GM21786 (cell line): ENCODE measurements at regions not wholly inside any gene's neighbourhood (a gene's known extent, or its start where the extent isn't known, plus 50 kb on each side); places are given as distances from the start of the nearest gene placed in this dataset.
"Not testable (repeated sequence)": the region's sequence is repeated elsewhere in the genome, so short reads cannot be mapped to it uniquely, and the experiment has no call there.

ENCODE experiments used
- ATAC-seq: cut with Tn5 transposase; IDR thresholded peaks from one replicate; pipeline ENCODE4 v1.9.1; 2021; ENCODE audit not compliant: unreplicated experiment

DNA sequence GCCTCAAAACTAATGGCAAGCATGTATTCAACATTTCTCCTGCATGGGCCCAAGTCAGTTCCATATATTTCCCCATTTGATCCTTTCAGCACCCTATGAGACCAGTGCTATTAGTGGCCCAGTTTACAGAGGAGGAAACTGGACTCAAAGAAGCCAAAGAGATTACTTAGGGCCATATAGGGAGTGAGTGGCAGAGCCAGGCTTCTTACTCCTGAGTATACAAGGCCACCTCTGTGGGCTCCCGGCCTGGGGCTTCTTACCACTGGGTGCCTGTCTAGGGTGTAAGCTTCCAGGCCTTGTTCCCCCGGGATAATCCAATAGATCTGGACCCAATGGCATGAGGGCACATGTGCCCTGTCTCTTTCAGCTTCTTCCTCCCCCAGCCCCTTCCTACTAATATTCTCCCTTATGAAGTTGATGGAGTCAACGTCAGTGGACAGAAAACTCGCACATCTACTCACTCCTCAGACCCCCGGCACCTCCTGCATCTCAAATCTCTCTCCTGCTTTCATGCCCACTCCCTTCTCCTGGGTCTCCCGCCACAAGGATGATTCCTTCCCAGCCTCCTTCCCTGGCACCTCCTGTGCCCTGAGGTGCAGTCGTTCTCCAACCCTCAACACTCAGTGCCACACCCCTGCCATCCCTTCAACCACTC lies 222.6 kb downstream of the ANAPC1 start:
- no peak for ATAC-seq

DNA sequence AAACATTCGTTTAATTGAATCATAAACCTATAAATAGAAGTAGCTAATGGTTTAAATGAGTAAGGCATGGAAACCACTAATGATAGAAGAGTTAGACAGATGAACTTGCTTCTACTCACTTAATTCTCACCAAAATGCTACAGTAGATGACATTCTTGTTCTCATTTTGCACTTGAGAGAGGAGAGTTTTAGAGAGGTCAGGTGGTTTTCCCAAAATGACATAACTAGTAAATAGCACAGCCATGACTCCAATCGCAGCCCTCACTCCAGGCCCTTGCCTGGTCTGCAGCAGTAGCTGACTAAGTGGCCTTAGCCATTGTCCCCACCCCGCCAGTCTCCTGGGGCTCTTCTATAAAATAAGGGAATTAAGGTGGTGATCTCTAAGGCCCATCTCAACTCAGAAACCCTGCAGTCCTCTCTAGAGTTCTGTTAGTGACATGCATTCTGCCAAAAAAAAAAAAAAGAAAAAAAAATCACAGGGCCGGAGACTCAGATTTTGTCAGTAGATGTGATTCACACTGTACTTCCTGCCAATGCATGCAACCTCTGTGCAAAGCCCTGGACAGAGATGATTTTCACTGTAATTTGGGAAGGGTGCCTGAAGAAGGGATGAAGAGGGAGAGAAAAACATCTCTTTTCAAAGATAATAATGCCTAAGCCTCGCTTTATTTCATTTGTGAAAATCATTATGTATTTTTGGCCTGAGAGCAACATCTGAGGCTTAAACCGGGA lies 221.8 kb downstream of the ANAPC1 start:
- no peak for ATAC-seq

DNA sequence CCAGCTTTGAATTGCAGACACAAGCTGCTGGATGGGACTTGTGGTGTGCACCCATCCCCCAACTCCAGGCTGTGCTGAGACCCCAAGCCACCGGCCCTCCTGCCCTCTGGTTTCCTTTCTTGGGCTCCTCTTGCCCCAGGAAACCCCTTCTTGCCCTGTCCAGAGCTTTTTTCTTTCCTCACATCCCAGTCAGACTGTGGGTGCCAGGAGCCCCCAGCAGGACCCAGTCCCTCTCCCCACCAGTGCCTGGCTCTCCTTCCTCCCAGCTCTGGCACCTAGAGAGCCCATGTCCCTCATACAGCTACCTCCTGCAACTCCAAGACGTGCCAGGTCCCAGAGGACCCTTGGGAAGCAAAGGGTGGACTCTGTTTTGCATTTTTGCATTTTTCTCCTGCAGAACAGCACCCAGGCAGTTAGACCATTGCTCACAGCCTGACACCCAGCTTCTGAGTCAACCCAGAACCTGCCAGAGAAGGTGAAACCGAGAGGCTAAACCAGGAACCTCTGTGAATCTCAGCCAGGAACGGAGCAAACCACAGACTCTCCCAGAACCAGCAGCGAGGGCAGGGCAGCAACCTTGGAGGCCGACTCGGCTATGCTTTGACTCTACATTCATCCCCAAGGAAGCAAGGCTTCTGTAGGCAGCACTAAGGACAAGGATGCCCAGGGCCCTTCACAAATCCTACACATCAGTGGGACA lies 221.1 kb downstream of the ANAPC1 start:
- peak; percentile 91 for ATAC-seq

DNA sequence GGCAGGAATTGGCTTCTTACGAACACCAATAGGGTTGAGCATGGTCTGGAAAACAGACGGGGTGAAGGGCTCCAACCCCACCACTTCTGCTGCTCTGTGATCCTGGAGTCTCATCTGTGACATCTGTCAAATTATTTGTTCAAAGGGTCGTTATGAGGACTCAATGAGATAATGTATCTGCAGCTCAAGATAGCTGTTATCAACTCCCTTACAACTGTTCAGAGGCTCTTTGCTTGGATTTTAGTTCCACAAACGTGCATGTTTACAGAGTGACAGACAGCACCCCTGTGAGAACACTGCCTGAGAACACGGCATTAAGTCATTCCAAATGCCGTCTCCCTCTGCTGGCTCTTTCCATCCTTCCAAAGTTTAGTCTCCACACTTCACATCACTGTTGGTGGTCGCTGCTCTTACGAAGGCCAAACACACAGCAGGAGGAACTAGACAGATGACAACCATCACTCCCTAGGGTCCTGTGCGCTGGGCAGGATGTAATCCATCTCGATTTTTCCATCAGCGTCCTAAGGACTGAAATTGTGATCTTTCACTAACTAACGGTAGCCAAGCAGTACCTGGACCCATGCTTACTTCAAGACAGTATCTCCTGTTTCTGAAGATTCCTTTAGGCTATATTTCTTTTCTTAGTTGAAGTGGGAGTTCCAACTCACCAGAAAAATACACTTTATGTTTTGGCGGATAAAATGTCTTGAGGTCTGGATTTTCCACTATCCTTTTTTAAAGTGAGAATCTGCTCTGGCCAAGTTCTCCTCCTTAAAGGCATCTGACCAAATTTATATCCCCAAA lies 220.3 kb downstream of the ANAPC1 start:
- no peak for ATAC-seq

DNA sequence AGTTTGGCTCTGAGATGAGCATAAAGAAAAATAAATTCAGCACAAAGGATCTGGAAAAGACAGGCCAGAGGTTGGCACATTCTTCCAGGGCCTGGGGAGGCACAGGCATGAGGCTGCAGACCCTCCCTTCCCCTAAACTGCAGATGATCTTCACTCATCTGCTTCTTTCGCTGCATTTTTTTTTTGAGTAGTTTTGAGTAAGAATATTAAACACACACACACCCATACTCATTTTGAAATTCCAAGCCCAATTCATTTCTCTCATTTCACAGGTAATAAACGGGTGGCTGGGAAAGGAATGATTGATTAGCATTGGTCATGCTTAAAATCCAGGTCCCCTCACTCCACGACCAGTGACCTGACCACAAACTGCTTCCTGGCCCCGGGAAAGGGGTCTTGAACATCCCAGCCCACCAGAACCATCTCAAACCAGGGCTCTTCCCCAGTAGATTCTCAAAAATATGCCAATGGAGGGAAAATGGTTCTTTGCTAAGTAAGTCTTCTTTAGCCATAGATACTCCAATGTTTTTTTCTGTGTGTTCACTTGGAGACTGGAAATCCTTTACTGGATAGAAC lies 219.6 kb downstream of the ANAPC1 start:
- ATAC-seq: no peak

DNA sequence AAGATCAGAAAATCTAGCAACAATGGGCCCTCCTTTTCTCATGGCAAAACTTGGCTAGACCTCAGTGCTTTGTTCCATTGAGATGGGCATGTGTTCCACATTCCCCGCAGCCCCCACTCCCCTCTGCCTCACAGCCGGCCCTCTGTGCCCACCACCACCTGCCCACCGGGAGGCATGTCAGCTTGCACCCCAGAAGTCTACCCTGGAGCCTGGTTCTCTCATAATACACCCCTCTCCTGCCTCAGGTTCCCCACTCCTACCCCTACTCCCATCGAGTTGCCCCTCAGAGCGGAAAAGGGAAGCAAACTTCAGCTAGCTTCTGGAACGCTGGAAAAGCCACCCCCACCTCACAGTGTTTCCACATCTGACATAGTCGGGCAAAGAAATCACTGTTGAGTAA lies 219.0 kb downstream of the ANAPC1 start:
- ATAC-seq: no peak

DNA sequence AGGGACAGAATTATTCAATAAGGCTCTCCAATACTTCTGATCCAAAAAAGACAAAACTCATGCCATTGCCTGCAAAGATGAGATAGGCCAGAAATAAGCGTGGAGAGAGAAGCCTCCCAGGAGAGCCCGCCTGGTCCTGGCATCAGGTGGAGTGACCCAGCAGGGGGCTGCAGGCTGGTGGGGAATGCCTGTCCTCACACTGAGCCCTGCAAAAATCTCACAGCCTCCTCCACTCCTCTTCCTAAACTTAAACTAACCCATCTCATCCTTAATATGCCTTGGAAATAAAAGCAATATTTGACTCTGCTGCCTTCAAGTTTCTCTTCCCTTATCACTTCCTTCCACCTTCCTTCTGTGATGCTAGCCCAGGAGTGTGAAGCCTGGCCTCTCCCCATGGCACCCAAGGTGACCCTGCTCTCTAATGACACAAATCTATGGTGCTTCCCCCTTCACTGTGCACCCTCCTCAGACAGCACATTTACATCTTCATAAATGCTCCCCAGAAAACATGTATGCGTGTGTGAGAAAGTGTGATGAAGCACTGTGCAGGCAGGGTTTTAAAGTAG lies 218.4 kb downstream of the ANAPC1 start:
- ATAC-seq: no peak

DNA sequence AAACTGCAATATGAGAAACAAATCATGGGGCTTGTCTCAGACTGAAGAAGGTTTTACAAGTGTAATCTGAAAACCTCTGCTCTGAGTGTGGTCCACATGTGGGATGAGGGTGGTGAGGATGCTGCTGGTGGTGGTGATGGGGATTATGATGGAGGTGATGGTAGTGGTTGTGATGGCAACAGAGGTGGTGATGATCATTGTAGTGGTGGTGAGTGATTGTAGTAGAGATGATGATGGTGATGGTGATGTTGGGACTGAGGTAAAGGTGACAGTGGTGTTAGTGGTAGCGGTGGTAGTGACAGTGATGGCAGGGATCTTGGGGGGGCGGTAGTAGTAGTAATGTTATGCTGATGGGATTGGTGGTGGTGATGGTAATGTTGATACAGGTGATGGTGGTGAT lies 217.8 kb downstream of the ANAPC1 start:
- no peak for ATAC-seq

DNA sequence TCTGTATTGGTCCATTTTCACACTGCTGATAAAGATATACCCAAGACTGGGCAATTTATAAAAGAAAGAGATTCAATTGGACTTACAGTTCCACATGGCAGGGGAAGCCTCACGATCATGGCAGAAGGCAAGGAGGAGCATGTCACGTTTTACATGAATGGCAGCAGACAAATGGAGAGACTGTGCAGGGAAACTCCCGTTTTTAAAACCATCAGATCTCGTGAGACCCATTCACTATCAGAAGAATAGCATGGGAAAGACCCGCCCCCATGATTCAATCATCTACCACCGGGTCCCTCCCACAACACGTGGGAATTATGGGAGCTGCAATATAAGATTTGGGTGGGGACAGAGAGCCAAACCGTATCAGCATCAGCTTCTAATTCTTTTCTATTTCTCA lies 217.0 kb downstream of the ANAPC1 start:
- no peak for ATAC-seq

DNA sequence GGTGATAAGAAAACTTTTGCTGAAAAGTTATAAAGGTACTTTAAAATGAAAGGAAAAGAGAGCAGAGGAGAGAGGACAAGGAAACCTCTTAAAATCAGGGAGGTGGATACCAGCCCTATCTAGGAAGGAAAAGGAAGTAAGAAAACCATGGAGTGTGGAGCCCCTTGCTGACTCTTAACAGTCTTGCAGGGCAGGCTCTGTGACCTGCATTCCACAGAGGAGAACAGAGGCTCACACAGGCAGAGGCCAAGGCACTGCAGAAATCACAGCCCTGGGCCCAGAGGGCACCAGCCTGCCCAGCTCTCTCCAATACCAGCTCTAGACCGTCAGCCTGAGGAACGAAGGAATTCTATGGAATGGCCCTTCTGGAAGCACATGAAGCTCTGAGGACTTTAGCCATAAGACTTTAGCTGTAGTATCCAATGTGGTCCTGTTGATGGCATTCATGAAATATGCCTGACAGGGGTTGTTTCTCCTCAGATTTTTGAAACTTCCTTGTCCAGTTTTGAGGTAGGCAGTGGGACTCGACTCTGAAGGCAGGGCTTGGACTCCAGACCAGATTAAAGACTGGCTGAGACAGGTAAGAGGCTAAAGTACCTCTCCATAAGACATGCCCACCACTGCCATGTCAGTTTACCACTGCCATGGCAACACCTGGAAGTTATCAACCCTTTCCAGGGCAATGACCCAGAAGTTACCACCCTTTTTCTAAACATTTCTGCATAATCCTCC lies 216.3 kb downstream of the ANAPC1 start:
- no peak for ATAC-seq

DNA sequence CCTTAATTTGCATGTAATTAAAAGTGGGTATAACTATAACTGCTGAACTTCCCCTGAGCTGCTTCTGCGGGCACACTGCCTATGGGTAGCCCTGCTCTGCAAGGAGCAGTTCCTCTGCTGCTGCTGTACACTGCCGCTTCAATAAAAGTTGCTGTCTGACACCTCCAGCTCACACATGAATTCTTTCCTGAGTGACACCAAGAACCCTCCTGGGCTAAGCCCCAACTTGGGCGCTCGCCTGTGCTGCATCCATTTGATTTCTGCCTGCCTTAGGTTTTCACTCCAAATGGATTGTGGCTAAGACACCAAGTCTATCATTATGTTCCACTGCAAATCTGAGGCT lies 215.7 kb downstream of the ANAPC1 start:
- no peak for ATAC-seq

DNA sequence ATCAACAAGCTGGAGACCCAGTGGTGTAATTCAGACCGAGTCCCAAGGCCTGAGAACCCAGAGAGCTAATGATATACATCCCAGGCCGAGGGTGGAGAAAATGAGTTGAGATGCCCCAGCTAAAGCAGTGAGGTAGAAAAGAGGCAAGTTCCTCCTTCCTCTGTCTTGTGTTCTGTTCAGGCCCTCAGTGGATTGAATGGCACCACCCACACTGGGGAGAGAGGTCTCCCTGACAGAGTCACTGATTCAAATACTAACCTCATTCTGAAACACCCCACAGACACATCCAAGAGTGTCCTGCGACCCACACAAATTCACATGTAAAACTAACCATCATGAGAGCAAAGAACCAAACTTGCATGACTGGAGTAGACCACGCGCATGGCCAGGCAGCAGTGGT lies 215.3 kb downstream of the ANAPC1 start:
- ATAC-seq: no peak

DNA sequence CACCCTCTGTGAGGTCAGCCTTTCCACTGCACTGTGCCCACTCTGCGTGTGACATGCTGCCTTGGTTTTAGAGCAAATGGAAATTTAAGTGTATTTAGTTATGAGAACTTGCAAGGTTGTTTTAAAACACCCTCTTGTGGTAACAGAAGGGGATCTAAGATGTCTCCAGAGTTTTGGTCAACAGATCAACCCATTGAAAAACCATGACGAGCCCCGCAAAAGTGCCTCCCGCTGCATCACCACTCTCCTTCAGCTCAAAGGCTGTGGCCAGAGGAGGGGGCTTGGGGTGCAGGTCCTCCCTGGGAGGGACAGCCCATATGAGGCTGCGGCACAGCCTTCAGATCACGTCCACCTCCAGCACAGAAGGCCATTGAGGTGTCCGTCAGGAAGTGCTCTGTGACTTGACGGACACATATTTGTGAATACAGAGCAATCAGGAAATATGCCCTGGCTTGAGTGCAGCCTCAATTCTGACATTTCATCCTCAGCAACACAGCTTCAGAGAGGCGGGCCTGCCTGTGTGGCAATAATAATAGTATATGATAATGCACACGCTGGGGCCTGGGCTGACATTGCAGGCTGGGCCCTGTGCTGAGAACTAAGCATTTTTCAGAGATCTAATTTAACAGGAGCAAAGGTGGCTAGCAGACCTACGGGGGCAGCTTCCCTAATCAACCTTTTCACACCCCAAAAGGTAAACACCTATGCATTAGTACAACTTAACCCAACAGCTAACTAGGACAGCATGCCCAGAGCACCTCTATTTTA lies 213.9 kb downstream of the ANAPC1 start:
- no peak for ATAC-seq

DNA sequence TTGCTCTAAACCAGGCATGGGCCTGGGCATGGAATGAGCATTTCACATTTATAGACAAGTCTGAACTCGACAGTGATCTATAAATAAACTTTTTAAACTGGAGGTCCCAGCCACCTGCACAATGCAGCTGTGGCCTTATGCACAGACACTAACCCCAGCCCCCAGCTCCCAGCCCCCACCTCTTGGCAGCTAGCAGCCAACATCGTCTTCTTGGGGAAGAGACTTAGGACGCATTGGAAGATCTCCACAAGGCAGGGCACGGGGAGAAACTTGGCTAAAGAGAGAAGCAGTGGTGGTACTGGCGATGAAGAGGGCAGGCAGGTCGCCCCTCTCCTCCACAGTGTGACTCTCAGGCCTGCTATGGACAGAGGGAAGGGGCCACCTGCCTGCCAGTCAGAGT lies 213.2 kb downstream of the ANAPC1 start:
- no peak for ATAC-seq

DNA sequence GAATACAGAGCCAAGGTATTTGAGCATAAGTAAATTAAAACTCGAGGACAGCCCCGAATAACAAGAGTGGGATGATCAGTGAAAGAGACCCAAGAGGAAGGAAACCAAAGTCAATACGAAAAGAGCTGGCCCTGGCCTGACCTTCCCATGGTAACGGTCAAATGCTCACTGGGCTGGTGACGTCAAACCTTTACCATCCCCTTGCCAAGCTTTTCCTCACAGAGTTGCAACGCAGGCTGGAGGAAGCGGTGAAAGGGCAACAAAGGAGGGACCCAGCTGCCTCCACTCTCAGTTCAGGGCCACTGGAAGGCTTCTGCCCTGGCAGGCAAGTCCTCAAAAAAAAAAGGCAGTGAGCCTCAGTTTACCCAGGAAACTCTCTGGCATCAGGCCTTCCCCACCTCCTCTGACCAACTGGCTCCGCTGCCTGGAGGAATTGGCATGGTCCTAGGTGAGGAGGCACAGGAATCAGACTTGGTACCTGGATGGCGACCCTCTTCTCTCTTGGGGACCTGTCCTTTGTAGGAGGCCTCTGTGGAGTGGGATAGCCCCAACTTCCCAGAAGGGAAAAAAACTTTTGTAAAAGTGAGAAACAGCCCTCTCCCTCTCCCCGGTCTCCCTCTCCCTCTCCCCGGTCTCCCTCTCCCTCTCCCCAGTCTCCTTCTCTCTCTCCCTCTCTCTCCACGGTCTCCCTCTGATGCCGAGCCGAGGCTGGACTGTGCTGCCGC lies 212.4 kb downstream of the ANAPC1 start:
- ATAC-seq: no peak

DNA sequence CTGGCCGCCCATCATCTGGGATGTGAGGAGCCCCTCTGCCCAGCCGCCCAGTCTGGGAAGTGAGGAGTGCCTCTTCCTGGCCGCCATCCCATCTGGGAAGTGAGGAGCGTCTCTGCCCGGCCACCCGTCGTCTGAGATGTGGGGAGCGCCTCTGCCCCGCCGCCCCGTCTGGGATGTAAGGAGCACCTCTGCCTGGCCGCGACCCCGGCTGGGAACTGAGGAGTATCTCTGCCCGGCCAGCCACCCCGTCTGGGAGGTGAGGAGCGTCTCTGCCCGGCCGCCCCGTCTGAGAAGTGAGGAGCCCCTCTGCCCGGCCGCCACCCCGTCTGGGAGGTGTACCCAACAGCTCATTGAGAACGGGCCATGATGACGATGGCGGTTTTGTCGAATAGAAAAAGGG lies 211.4 kb downstream of the ANAPC1 start:
- not testable (repeated sequence) for ATAC-seq

DNA sequence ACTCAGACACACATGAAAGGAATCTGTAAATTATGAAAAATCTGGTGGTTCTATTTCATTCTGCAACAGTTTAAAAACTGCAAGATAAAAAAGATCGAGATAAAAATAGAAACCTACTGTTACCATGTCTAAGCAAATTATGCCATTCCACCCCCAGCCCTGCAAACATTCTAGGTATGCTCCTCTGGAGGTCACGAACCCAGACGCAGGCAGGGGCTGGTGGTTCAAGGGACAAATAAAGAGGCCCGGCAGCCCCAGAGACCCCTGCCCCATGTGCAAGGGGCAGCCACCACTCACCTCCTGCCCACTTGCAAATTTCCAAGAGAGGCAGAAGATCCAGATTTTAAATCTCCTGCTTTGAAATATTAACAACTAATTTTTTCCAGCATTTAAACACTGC lies 210.5 kb downstream of the ANAPC1 start:
- ATAC-seq: no peak

DNA sequence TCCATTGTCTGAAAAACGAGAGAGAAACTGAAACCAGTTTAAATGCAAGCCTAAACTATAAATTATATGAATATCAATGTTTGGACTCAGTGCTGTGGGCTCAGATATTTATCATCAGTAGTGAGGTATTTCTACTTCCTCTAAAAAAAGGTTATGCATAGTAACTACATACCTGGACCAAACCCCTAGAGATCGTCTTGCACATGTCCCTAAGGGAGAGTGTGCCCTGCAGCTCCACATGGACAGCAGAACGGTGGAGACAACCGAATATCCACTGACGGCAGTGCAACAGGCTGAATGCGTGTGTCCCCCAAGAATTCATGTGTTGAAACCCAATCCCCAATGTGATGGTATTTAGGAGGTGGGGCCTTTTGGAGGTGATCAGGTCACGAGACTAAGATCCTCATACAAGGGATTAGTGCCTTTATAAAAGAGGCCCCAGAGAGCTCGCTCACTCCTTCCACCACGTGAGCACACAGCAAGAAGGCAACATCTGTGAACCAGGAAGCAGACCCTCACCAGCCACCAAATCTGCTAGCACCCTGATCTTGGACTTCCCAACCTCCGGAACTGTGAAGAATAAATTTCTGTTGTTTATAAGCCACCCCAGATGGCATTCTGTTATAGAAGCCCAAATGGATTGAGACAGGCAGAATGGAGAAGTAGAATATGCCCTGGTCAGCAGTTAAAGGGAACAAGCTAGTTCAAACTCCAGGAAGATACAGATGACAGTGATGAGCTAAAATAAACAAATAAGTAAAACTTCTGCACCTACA lies 208.4 kb downstream of the ANAPC1 start:
- no peak for ATAC-seq
